Trophoblast cell (in vitro differentiated cells and primary cell): ENCODE measurements at regions not wholly inside any gene's neighbourhood (a gene's known extent, or its start where the extent isn't known, plus 50 kb on each side); places are given as distances from the start of the nearest gene placed in this dataset.

ENCODE experiments used
- DNase-seq, 2 donors: peaks; one replicate each; pipeline ENCODE4 v3.0.0-alpha.2; 2016
- H2AFZ ChIP-seq: 2 replicates; pipeline ENCODE4 v1.6.1; 2013; ENCODE audit warnings: low read length, moderate library complexity, mild to moderate bottlenecking; ENCODE audit not compliant: insufficient read depth, poor library complexity
- H2AK5ac ChIP-seq: 2 replicates; pipeline ENCODE4 v1.6.1; 2013; ENCODE audit warnings: mild to moderate bottlenecking, low read length
- H2BK120ac ChIP-seq: 2 replicates; pipeline ENCODE4 v1.6.1; 2013; ENCODE audit warnings: low read length, mild to moderate bottlenecking, moderate library complexity; ENCODE audit not compliant: insufficient read depth, poor library complexity
- H2BK12ac ChIP-seq: 2 replicates; pipeline ENCODE4 v1.6.1; 2013; ENCODE audit warnings: mild to moderate bottlenecking, low read length, moderate library complexity
- H2BK5ac ChIP-seq: 2 replicates; pipeline ENCODE4 v1.6.1; 2013; ENCODE audit warnings: low read length, low read depth, moderate library complexity, mild to moderate bottlenecking; ENCODE audit not compliant: poor library complexity
- H3K14ac ChIP-seq: 2 replicates; pipeline ENCODE4 v1.6.1; 2013; ENCODE audit warnings: mild to moderate bottlenecking, low read length
- H3K18ac ChIP-seq: 2 replicates; pipeline ENCODE4 v1.6.1; 2013; ENCODE audit warnings: mild to moderate bottlenecking, low read length
- H3K23ac ChIP-seq: 2 replicates; pipeline ENCODE4 v1.6.1; 2013; ENCODE audit warnings: low read length
- H3K27ac ChIP-seq: 2 replicates; pipeline ENCODE4 v1.5.1; 2013; ENCODE audit warnings: low read depth, mild to moderate bottlenecking, inconsistent platforms, low read length, moderate library complexity
- H3K27me3 ChIP-seq: 2 replicates; pipeline ENCODE4 v1.6.1; 2013; ENCODE audit warnings: inconsistent platforms, mild to moderate bottlenecking, low read length, moderate library complexity; ENCODE audit not compliant: insufficient read depth
- H3K36me3 ChIP-seq, 2 experiments: 1 replicate in 1 of 2; 2 replicates in 1 of 2; pipeline ENCODE4 v1.6.1; 2013; ENCODE audit warnings: low read length in 2 of 2, mild to moderate bottlenecking in 2 of 2, moderate library complexity in 1 of 2; ENCODE audit not compliant: insufficient read depth in 2 of 2, control insufficient read depth in 1 of 2
- H3K4ac ChIP-seq: 2 replicates; pipeline ENCODE4 v1.6.1; 2013; ENCODE audit warnings: low read depth, mild to moderate bottlenecking, low read length, moderate library complexity
- H3K4me1 ChIP-seq, 2 experiments: 1 replicate in 1 of 2; 2 replicates in 1 of 2; pipeline ENCODE4 v1.6.1; 2013; ENCODE audit warnings: low read length in 2 of 2, mild to moderate bottlenecking in 2 of 2, moderate library complexity in 1 of 2; ENCODE audit not compliant: insufficient read depth in 2 of 2, control insufficient read depth in 1 of 2
- H3K4me2 ChIP-seq: 2 replicates; pipeline ENCODE4 v1.6.1; 2013; ENCODE audit warnings: inconsistent platforms, mild to moderate bottlenecking, low read length, moderate library complexity
- H3K4me3 ChIP-seq: 2 replicates; pipeline ENCODE4 v1.5.1; 2013; ENCODE audit warnings: mild to moderate bottlenecking, low read depth, low read length, inconsistent platforms
- H3K79me1 ChIP-seq: one replicate; pipeline ENCODE4 v1.6.1; 2013; ENCODE audit warnings: low read length
- H3K79me2 ChIP-seq: 2 replicates; pipeline ENCODE4 v1.6.1; 2013; ENCODE audit warnings: low read length, mild to moderate bottlenecking; ENCODE audit not compliant: control insufficient read depth, insufficient read depth, poor library complexity
- H3K9ac ChIP-seq: 2 replicates; pipeline ENCODE4 v1.6.1; 2013; ENCODE audit warnings: mild to moderate bottlenecking, low read length
- H3K9me3 ChIP-seq: 2 replicates; pipeline ENCODE4 v1.6.1; 2013; ENCODE audit warnings: low read depth, mild to moderate bottlenecking, control low read depth, inconsistent platforms, low read length; ENCODE audit not compliant: insufficient read depth
- H4K12ac ChIP-seq: 2 replicates; pipeline ENCODE4 v1.6.1; 2013; ENCODE audit warnings: low read depth, mild to moderate bottlenecking, low read length, moderate library complexity
- H4K8ac ChIP-seq: 2 replicates; pipeline ENCODE4 v1.6.1; 2013; ENCODE audit warnings: low read depth, mild to moderate bottlenecking, low read length, moderate library complexity
- H4K91ac ChIP-seq: one replicate; pipeline ENCODE4 v1.6.1; 2013; ENCODE audit warnings: low read depth, mild to moderate bottlenecking, low read length, moderate library complexity
- WGBS: extraction: QIAGEN DNeasy Blood & Tissue Kit; methylation state at CpG from one replicate; pipeline ENCODE4 v1.1.7; 2013; ENCODE audit warnings: missing lambda C conversion rate; ENCODE audit not compliant: insufficient read length, insufficient coverage; ENCODE audit errors: extremely low coverage; 5-methylcytosine and 5-hydroxymethylcytosine counted together

DNA sequence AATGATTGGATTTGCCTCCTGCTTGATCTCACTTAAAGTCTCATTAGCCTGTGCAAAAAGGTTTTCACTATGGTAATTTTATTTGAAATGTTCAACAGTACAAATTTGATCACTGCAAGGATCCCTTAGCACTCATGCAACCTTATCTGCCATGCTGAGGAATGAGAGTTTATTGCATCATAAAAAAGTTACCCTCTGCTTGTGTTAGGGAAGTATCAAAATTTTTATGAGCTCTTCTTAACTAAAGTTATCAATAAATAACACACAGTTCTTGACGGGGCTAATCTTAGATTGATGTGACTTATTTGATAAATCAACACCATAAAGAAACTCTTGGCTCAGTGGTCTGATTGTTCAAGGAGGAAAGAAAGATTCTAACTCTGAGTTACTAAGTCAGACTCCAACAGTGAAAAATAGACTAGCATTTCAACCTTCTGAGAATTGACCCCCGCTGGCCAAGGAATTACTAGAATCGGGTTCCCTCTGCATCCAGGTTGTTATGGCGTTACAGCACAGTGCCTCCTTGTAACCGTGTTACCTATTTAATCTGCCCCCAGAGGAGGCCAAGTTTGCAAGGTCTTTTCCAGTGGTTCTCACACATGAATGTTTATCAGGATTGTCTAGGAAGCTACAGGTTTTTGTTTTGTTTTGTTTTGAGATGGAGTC, 259.7 kb downstream of the CDCA7 start:
- Histone ChIP-seq H4K91ac (no peak overlapping the region), H3K4me3 (no peak overlapping the region), H2AK5ac (no peak overlapping the region), H2BK12ac (no peak overlapping the region), H3K79me1 (no peaks in the 10 kb centered on the region), H2AFZ (no peak overlapping the region), H3K9me3 (no peaks in the 10 kb centered on the region), H3K4ac (no peak overlapping the region), H3K27ac (no peak overlapping the region), H2BK120ac (no peak overlapping the region), H3K36me3 (no peaks in the 10 kb centered on the region), H4K12ac (no peak overlapping the region), H3K4me1 (no peaks in the 10 kb centered on the region), H4K8ac (no peak overlapping the region), H3K9ac (no peak overlapping the region), H3K14ac (no peak overlapping the region), H3K79me2 (no peaks in the 10 kb centered on the region), H3K4me2 (no peak overlapping the region), H2BK5ac (no peak overlapping the region), H3K18ac (no peak overlapping the region), H3K23ac (no peak overlapping the region), H3K27me3 (no peaks in the 10 kb centered on the region)
- WGBS = no CpG with 5 or more reads among the region's 5 CpGs
- no peak for DNase-seq

DNA sequence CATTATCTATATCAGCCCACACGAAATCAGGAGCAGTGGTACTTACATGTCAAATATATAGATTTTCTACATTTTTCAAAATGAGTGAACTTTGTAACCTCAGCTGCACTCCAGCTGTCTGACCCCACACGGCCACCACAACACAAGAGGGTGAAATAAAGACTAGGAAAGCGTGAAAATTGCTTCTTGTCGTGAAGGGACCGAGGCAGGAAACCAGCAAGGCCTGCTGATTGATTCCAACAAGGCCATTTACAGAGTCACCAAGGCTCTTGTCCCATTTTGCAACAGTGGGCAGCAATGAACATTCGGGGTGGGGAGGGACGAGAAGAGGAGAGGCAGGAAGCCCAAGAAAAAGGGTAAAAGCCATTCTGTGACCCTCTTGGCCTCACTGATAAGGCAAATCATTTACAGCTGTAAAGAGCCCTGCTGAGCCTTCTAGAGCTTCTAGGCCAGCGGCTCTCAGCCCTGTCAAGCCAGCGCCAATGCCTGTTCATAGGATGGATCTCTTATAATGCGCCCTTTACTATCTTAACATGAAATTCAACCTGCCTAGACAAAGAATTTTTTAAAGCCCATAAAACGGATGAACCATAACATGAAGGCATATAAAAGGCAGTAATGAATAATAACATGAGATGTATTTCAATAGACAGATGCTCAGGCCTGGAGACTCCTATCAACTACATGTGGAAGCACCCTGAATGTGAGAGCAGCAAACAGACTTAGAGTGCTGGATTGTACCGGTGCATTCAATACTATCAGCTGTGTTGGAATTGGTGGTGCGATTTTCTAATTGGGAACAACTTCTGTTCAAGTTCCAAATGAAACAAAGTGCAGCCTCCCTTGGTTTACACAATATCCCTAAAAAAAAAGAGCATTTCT, 269.0 kb downstream of the CDCA7 start:
- no peak overlapping the region for H3K4me2 ChIP-seq
- no peak overlapping the region for H3K23ac ChIP-seq
- H3K79me1 ChIP-seq = no peaks in the 10 kb centered on the region
- H3K36me3 ChIP-seq = no peaks in the 10 kb centered on the region
- H3K27me3 ChIP-seq = no peaks in the 10 kb centered on the region
- no peak overlapping the region for H2BK12ac ChIP-seq
- no peak overlapping the region for H4K12ac ChIP-seq
- H3K79me2 ChIP-seq = no peaks in the 10 kb centered on the region
- H3K27ac ChIP-seq = no peak overlapping the region
- WGBS = no CpG with 5 or more reads among the region's 13 CpGs
- no peak overlapping the region for H3K18ac ChIP-seq
- no peak overlapping the region for H2BK120ac ChIP-seq
- H3K9me3 ChIP-seq = peaks cover 4% of the 10 kb centered on the region
- H2AFZ ChIP-seq = no peak overlapping the region
- H3K4me3 ChIP-seq = no peak overlapping the region
- no peak overlapping the region for H3K14ac ChIP-seq
- no peaks in the 10 kb centered on the region for H3K4me1 ChIP-seq
- no peak for DNase-seq
- H2AK5ac ChIP-seq = no peak overlapping the region
- no peak overlapping the region for H2BK5ac ChIP-seq
- no peak overlapping the region for H3K4ac ChIP-seq
- H4K8ac ChIP-seq = no peak overlapping the region
- H3K9ac ChIP-seq = no peak overlapping the region
- H4K91ac ChIP-seq = no peak overlapping the region

DNA sequence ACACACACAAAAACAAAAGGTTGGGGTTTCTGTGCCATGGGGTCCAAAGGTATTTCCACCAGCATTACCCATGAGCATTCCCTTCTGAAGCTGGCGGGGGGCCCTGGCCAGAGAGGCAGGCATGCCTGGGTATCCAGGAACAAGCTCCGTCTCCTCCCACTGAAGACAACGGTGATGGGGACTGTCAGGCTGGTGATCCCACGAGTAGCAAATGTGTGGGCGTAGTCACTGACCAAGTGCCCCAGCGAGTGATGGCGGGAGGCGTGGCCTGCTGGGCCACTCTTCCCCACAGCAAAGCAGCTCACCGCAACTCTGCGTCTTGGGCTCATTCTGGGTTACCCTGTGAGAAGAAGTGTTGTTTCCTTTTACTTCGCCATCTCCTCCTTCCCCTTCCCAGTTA, 270.6 kb downstream of the CDCA7 start:
- H3K9ac ChIP-seq = no peak overlapping the region
- H2BK12ac ChIP-seq = no peak overlapping the region
- H2AK5ac ChIP-seq = no peak overlapping the region
- H3K23ac ChIP-seq = no peak overlapping the region
- H4K12ac ChIP-seq = no peak overlapping the region
- peaks cover 5% of the 10 kb centered on the region for H3K9me3 ChIP-seq
- no peak for DNase-seq
- H3K4me3 ChIP-seq = no peak overlapping the region
- no peak overlapping the region for H4K91ac ChIP-seq
- no peaks in the 10 kb centered on the region for H3K27me3 ChIP-seq
- H3K4me1 ChIP-seq = no peaks in the 10 kb centered on the region
- no peak overlapping the region for H3K4me2 ChIP-seq
- no peak overlapping the region for H2BK120ac ChIP-seq
- no CpG with 5 or more reads among the region's 11 CpGs for WGBS
- no peak overlapping the region for H3K4ac ChIP-seq
- no peaks in the 10 kb centered on the region for H3K36me3 ChIP-seq
- H3K27ac ChIP-seq = no peak overlapping the region
- no peaks in the 10 kb centered on the region for H3K79me2 ChIP-seq
- no peak overlapping the region for H4K8ac ChIP-seq
- H3K14ac ChIP-seq = no peak overlapping the region
- no peak overlapping the region for H3K18ac ChIP-seq
- no peak overlapping the region for H2BK5ac ChIP-seq
- H3K79me1 ChIP-seq = no peaks in the 10 kb centered on the region
- H2AFZ ChIP-seq = no peak overlapping the region

DNA sequence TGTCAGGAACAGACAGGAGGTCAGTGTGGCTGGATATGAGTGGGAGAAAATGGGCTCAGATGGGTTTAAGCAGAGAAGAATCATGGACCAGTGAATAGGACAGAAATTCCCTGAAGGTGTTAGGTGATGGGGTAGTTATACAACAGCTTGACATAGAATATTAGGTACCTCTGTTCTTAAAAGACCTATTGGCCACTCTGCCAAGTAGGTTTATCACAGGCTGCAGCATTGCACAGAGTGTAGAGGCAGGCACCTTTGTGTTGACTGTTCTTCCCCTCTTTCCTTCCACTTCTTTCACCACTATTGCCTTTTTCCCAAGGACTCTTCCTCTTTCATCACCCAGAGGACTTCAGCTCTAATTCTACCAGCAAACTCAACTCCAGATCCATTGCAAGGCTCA, 274.4 kb downstream of the CDCA7 start:
- no peaks in the 10 kb centered on the region for H3K79me1 ChIP-seq
- H4K91ac ChIP-seq = no peak overlapping the region
- H3K23ac ChIP-seq = no peak overlapping the region
- H3K36me3 ChIP-seq = no peaks in the 10 kb centered on the region
- H2BK120ac ChIP-seq = no peak overlapping the region
- H3K4ac ChIP-seq = no peak overlapping the region
- H3K27ac ChIP-seq = no peak overlapping the region
- H4K12ac ChIP-seq = no peak overlapping the region
- no peak overlapping the region for H2AFZ ChIP-seq
- peaks cover 2% of the 10 kb centered on the region for H3K9me3 ChIP-seq
- no peak overlapping the region for H2BK12ac ChIP-seq
- no peak overlapping the region for H2AK5ac ChIP-seq
- H3K18ac ChIP-seq = no peak overlapping the region
- H3K4me2 ChIP-seq = no peak overlapping the region
- H3K4me3 ChIP-seq = no peak overlapping the region
- no peaks in the 10 kb centered on the region for H3K4me1 ChIP-seq
- no peak overlapping the region for H3K9ac ChIP-seq
- H3K27me3 ChIP-seq = no peaks in the 10 kb centered on the region
- no peak for DNase-seq
- H3K79me2 ChIP-seq = no peaks in the 10 kb centered on the region
- no peak overlapping the region for H4K8ac ChIP-seq
- H3K14ac ChIP-seq = no peak overlapping the region
- H2BK5ac ChIP-seq = no peak overlapping the region
